ENCODE measurements at regions not wholly inside any gene's neighbourhood (a gene's known extent, or its start where the extent isn't known, plus 50 kb on each side); places are given as distances from the start of the nearest gene placed in this dataset.

- H3K4me3 ChIP-seq (ENCODE audit: low read length) = no peak overlapping the region
Observed at GRCh38 chr5:96236051-96236450, 197.0 kb downstream of the PCSK1 start.

GRCh38 chr5:96235008-96235910 lies 197.8 kb downstream of the PCSK1 start:
- no peak overlapping the region for H3K4me3 ChIP-seq (ENCODE audit: low read length)
- no peak for TF ChIP-seq ZNF274 (IDR thresholded peaks at IDR 0.05; ENCODE audit: low read depth, low read length)

More at GRCh38 chr5:96236051-96236450, 197.0 kb downstream of the PCSK1 start:
- TF ChIP-seq ZNF274 (IDR thresholded peaks at IDR 0.05; ENCODE audit: low read depth, low read length) = no peak

GRCh38 chr5:96232602-96233001 lies 200.4 kb downstream of the PCSK1 start:
- TF ChIP-seq ZNF274 (IDR thresholded peaks at IDR 0.05; ENCODE audit: low read depth, low read length) = no peak
- no peak overlapping the region for H3K4me3 ChIP-seq (ENCODE audit: low read length)

GRCh38 chr5:96229188-96229587 lies 203.9 kb downstream of the PCSK1 start:
- TF ChIP-seq ZNF274 (IDR thresholded peaks at IDR 0.05; ENCODE audit: low read depth, low read length) = no peak
- H3K4me3 ChIP-seq (ENCODE audit: low read length) = no peak overlapping the region

- TF ChIP-seq ZNF274 (IDR thresholded peaks at IDR 0.05; ENCODE audit: low read depth, low read length) = no peak
- H3K4me3 ChIP-seq (ENCODE audit: low read length) = no peak overlapping the region
Observed at GRCh38 chr5:96228408-96228807, 204.6 kb downstream of the PCSK1 start.

- no peak for TF ChIP-seq ZNF274 (IDR thresholded peaks at IDR 0.05; ENCODE audit: low read depth, low read length)
- H3K4me3 ChIP-seq (ENCODE audit: low read length) = no peak overlapping the region
Observed at GRCh38 chr5:96227957-96228356, 205.1 kb downstream of the PCSK1 start.

GRCh38 chr5:96226941-96227552 lies 206.0 kb downstream of the PCSK1 start:
- TF ChIP-seq ZNF274 (IDR thresholded peaks at IDR 0.05; ENCODE audit: low read depth, low read length) = no peak
- H3K4me3 ChIP-seq (ENCODE audit: low read length) = no peak overlapping the region

- no peak for TF ChIP-seq ZNF274 (IDR thresholded peaks at IDR 0.05; ENCODE audit: low read depth, low read length)
- no peak overlapping the region for H3K4me3 ChIP-seq (ENCODE audit: low read length)
Observed at GRCh38 chr5:96222129-96222528, 210.9 kb downstream of the PCSK1 start.

GRCh38 chr5:96220610-96221390 lies 212.2 kb downstream of the PCSK1 start:
- no peak for TF ChIP-seq ZNF274 (IDR thresholded peaks at IDR 0.05; ENCODE audit: low read depth, low read length)
- H3K4me3 ChIP-seq (ENCODE audit: low read length) = no peak overlapping the region

- no peak overlapping the region for H3K4me3 ChIP-seq (ENCODE audit: low read length)
- TF ChIP-seq ZNF274 (IDR thresholded peaks at IDR 0.05; ENCODE audit: low read depth, low read length) = no peak
Observed at GRCh38 chr5:96219580-96220281, 213.3 kb downstream of the PCSK1 start.

GRCh38 chr5:96218653-96219052 lies 214.4 kb downstream of the PCSK1 start:
- H3K4me3 ChIP-seq (ENCODE audit: low read length) = no peak overlapping the region
- TF ChIP-seq ZNF274 (IDR thresholded peaks at IDR 0.05; ENCODE audit: low read depth, low read length) = no peak

- no peak overlapping the region for H3K4me3 ChIP-seq (ENCODE audit: low read length)
- no peak for TF ChIP-seq ZNF274 (IDR thresholded peaks at IDR 0.05; ENCODE audit: low read depth, low read length)
Observed at GRCh38 chr5:96214442-96215197, 218.4 kb downstream of the PCSK1 start.

GRCh38 chr5:96209829-96210228 lies 223.2 kb downstream of the PCSK1 start:
- TF ChIP-seq ZNF274 (IDR thresholded peaks at IDR 0.05; ENCODE audit: low read depth, low read length) = no peak
- H3K4me3 ChIP-seq (ENCODE audit: low read length) = no peak overlapping the region
